ENCODE measurements at regions not wholly inside any gene's neighbourhood (a gene's known extent, or its start where the extent isn't known, plus 50 kb on each side); places are given as distances from the start of the nearest gene placed in this dataset.
A peak's percentile ranks its signal among the peaks of the same experiment; 100 is the strongest.
"Not testable (repeated sequence)": the region's sequence is repeated elsewhere in the genome, so short reads cannot be mapped to it uniquely, and the experiment has no call there.

GRCh38 chrX:74034066-74034465 is 181.6 kb upstream of the XIST start:
- H3K36me3 ChIP-seq (ENCODE audit: insufficient read depth, low read length); DNase-seq; H3K9me2 ChIP-seq (replicated peaks; ENCODE audit: insufficient read depth, low read length): not testable (repeated sequence)

GRCh38 chrX:74031527-74031926 is 179.0 kb upstream of the XIST start:
- not testable (repeated sequence) for H3K4me2 ChIP-seq (ENCODE audit: low read depth, low read length, poor library complexity, severe bottlenecking); H3K27ac ChIP-seq (ENCODE audit: low read length); H3K27me3 ChIP-seq (ENCODE audit: low read length); DNase-seq; H2AFZ ChIP-seq (ENCODE audit: low read length); H3K9me3 ChIP-seq (ENCODE audit: low read length); H3K9me2 ChIP-seq (replicated peaks; ENCODE audit: insufficient read depth, low read length); H4K20me1 ChIP-seq (ENCODE audit: insufficient read depth, low read depth, low read length); H3K4me1 ChIP-seq (ENCODE audit: low read length); H3K4me3 ChIP-seq (ENCODE audit: low read length); H3K79me2 ChIP-seq (ENCODE audit: low read length); H3K36me3 ChIP-seq (ENCODE audit: insufficient read depth, low read length); H3K9ac ChIP-seq (ENCODE audit: low read length)

More at GRCh38 chrX:74034066-74034465, 181.6 kb upstream of the XIST start:
- H3K9ac ChIP-seq (ENCODE audit: low read length); H4K20me1 ChIP-seq (ENCODE audit: insufficient read depth, low read depth, low read length); H2AFZ ChIP-seq (ENCODE audit: low read length); H3K27ac ChIP-seq (ENCODE audit: low read length); H3K79me2 ChIP-seq (ENCODE audit: low read length); H3K4me1 ChIP-seq (ENCODE audit: low read length); H3K9me3 ChIP-seq (ENCODE audit: low read length); H3K4me2 ChIP-seq (ENCODE audit: low read depth, low read length, poor library complexity, severe bottlenecking); H3K4me3 ChIP-seq (ENCODE audit: low read length); H3K27me3 ChIP-seq (ENCODE audit: low read length): not testable (repeated sequence)

GRCh38 chrX:74030766-74031165 is 178.3 kb upstream of the XIST start:
- H3K4me2 ChIP-seq (ENCODE audit: low read depth, low read length, poor library complexity, severe bottlenecking); H3K4me3 ChIP-seq (ENCODE audit: low read length); H4K20me1 ChIP-seq (ENCODE audit: insufficient read depth, low read depth, low read length); H3K27ac ChIP-seq (ENCODE audit: low read length); H3K36me3 ChIP-seq (ENCODE audit: insufficient read depth, low read length); H3K9me2 ChIP-seq (replicated peaks; ENCODE audit: insufficient read depth, low read length); H3K27me3 ChIP-seq (ENCODE audit: low read length); H3K4me1 ChIP-seq (ENCODE audit: low read length); DNase-seq; H3K9me3 ChIP-seq (ENCODE audit: low read length); H3K79me2 ChIP-seq (ENCODE audit: low read length); H2AFZ ChIP-seq (ENCODE audit: low read length); H3K9ac ChIP-seq (ENCODE audit: low read length): not testable (repeated sequence)

- H3K79me2 ChIP-seq (ENCODE audit: low read length), result not testable (repeated sequence)
These were observed 172.6 kb upstream of the XIST start for GRCh38 chrX:74025145-74025544.

GRCh38 chrX:74023203-74023602 is 170.7 kb upstream of the XIST start:
- H3K27ac ChIP-seq (ENCODE audit: low read length), result no peak overlapping the region
- no peaks in the 10 kb centered on the region for H3K36me3 ChIP-seq (ENCODE audit: insufficient read depth, low read length)
- H3K4me2 ChIP-seq (ENCODE audit: low read depth, low read length, poor library complexity, severe bottlenecking), result no peak overlapping the region
- no peak overlapping the region for H3K4me3 ChIP-seq (ENCODE audit: low read length)
- no peaks in the 10 kb centered on the region for H4K20me1 ChIP-seq (ENCODE audit: insufficient read depth, low read depth, low read length)
- H3K9me3 ChIP-seq (ENCODE audit: low read length), result peaks cover 3% of the 10 kb centered on the region; the same call in 1 of the 2 replicates
- H3K79me2 ChIP-seq (ENCODE audit: low read length), result no peaks in the 10 kb centered on the region
- no peaks in the 10 kb centered on the region for H3K9me2 ChIP-seq (replicated peaks; ENCODE audit: insufficient read depth, low read length)
- H3K27me3 ChIP-seq (ENCODE audit: low read length), result no peaks in the 10 kb centered on the region
- DNase-seq, result no peak
- H2AFZ ChIP-seq (ENCODE audit: low read length), result no peak overlapping the region
- H3K4me1 ChIP-seq (ENCODE audit: low read length), result no peaks in the 10 kb centered on the region
- H3K9ac ChIP-seq (ENCODE audit: low read length), result no peak overlapping the region

More at GRCh38 chrX:74025145-74025544, 172.6 kb upstream of the XIST start:
- H3K27ac ChIP-seq (ENCODE audit: low read length); H3K4me1 ChIP-seq (ENCODE audit: low read length); H3K9ac ChIP-seq (ENCODE audit: low read length); DNase-seq; H3K9me2 ChIP-seq (replicated peaks; ENCODE audit: insufficient read depth, low read length); H3K4me2 ChIP-seq (ENCODE audit: low read depth, low read length, poor library complexity, severe bottlenecking); H3K36me3 ChIP-seq (ENCODE audit: insufficient read depth, low read length); H2AFZ ChIP-seq (ENCODE audit: low read length); H3K4me3 ChIP-seq (ENCODE audit: low read length); H3K9me3 ChIP-seq (ENCODE audit: low read length); H4K20me1 ChIP-seq (ENCODE audit: insufficient read depth, low read depth, low read length); H3K27me3 ChIP-seq (ENCODE audit: low read length): not testable (repeated sequence)

- peak; percentile 29 for DNase-seq
- Histone ChIP-seq H3K27me3 (ENCODE audit: low read length) (no peaks in the 10 kb centered on the region), H3K79me2 (ENCODE audit: low read length) (no peaks in the 10 kb centered on the region), H3K9me3 (ENCODE audit: low read length) (no peaks in the 10 kb centered on the region), H3K4me1 (ENCODE audit: low read length) (no peaks in the 10 kb centered on the region), H3K9ac (ENCODE audit: low read length) (no peak overlapping the region), H3K4me3 (ENCODE audit: low read length) (no peak overlapping the region), H3K27ac (ENCODE audit: low read length) (no peak overlapping the region), H3K9me2 (replicated peaks; ENCODE audit: insufficient read depth, low read length) (no peaks in the 10 kb centered on the region), H3K36me3 (ENCODE audit: insufficient read depth, low read length) (no peaks in the 10 kb centered on the region), H4K20me1 (ENCODE audit: insufficient read depth, low read depth, low read length) (no peaks in the 10 kb centered on the region), H3K4me2 (ENCODE audit: low read depth, low read length, poor library complexity, severe bottlenecking) (no peak overlapping the region), H2AFZ (ENCODE audit: low read length) (no peak overlapping the region)
These were observed 165.7 kb upstream of the XIST start for GRCh38 chrX:74018253-74018652.

GRCh38 chrX:74015379-74016019 is 163.0 kb upstream of the XIST start:
- H3K27ac ChIP-seq (ENCODE audit: low read length), result no peak overlapping the region
- H3K4me1 ChIP-seq (ENCODE audit: low read length), result no peaks in the 10 kb centered on the region
- no peaks in the 10 kb centered on the region for H4K20me1 ChIP-seq (ENCODE audit: insufficient read depth, low read depth, low read length)
- no peaks in the 10 kb centered on the region for H3K9me2 ChIP-seq (replicated peaks; ENCODE audit: insufficient read depth, low read length)
- no peak overlapping the region for H3K9ac ChIP-seq (ENCODE audit: low read length)
- DNase-seq, result peak; percentile 89
- no peak overlapping the region for H2AFZ ChIP-seq (ENCODE audit: low read length)
- no peaks in the 10 kb centered on the region for H3K36me3 ChIP-seq (ENCODE audit: insufficient read depth, low read length)
- no peaks in the 10 kb centered on the region for H3K79me2 ChIP-seq (ENCODE audit: low read length)
- no peak overlapping the region for H3K4me2 ChIP-seq (ENCODE audit: low read depth, low read length, poor library complexity, severe bottlenecking)
- H3K9me3 ChIP-seq (ENCODE audit: low read length), result no peaks in the 10 kb centered on the region
- no peak overlapping the region for H3K4me3 ChIP-seq (ENCODE audit: low read length)
- no peaks in the 10 kb centered on the region for H3K27me3 ChIP-seq (ENCODE audit: low read length)

GRCh38 chrX:74009041-74009440 is 156.5 kb upstream of the XIST start:
- H3K36me3 ChIP-seq (ENCODE audit: insufficient read depth, low read length), result peaks cover 6% of the 10 kb centered on the region; the same call in 1 of the 2 replicates
- H3K4me2 ChIP-seq (ENCODE audit: low read depth, low read length, poor library complexity, severe bottlenecking), result no peak overlapping the region
- no peak overlapping the region for H2AFZ ChIP-seq (ENCODE audit: low read length)
- H3K27ac ChIP-seq (ENCODE audit: low read length), result no peak overlapping the region
- H3K9me3 ChIP-seq (ENCODE audit: low read length), result no peaks in the 10 kb centered on the region
- H3K9ac ChIP-seq (ENCODE audit: low read length), result no peak overlapping the region
- H3K79me2 ChIP-seq (ENCODE audit: low read length), result no peaks in the 10 kb centered on the region
- H3K4me1 ChIP-seq (ENCODE audit: low read length), result no peaks in the 10 kb centered on the region
- no peak overlapping the region for H3K4me3 ChIP-seq (ENCODE audit: low read length)
- no peaks in the 10 kb centered on the region for H3K9me2 ChIP-seq (replicated peaks; ENCODE audit: insufficient read depth, low read length)
- no peak for DNase-seq
- 0 out of 2 replicates have a peak, but pooled peaks cover 4% of the 10 kb centered on the region for H4K20me1 ChIP-seq (ENCODE audit: insufficient read depth, low read depth, low read length)
- no peaks in the 10 kb centered on the region for H3K27me3 ChIP-seq (ENCODE audit: low read length)

All from Karpas-422 (cell line).